Prostate gland (tissue), 2 donors: ENCODE measurements at regions not wholly inside any gene's neighbourhood (a gene's known extent, or its start where the extent isn't known, plus 50 kb on each side); places are given as distances from the start of the nearest gene placed in this dataset.

ENCODE experiments used
- DNase-seq: peaks from one replicate; pipeline ENCODE4 v3.0.0-alpha.2; 2019; ENCODE audit warnings: low spot score
- H3K27ac ChIP-seq, 2 donors: fragments of 200-600 bp; sonication (generic); 2 replicates each; pipeline ENCODE4 v1.5.1; 2017 to 2019
- H3K27me3 ChIP-seq: fragments of 200-600 bp; sonication (generic); replicated peaks from 2 replicates; pipeline ENCODE4 v1.5.1; 2019; ENCODE audit not compliant: insufficient read depth
- H3K36me3 ChIP-seq, 2 donors: fragments of 200-600 bp; sonication (generic); 1 replicate in 1 of 2; 2 replicates in 1 of 2; pipeline versions ENCODE4 v1.5.1 to v1.8.1; 2017 to 2019
- H3K4me1 ChIP-seq: fragments of 200-600 bp; sonication (generic); replicated peaks from 2 replicates; pipeline ENCODE4 v1.5.1; 2019
- H3K4me3 ChIP-seq, 2 donors: fragments of 200-600 bp; sonication (generic); 2 replicates each; pipeline ENCODE4 v1.5.1; 2017 to 2019
- H3K9me3 ChIP-seq: fragments of 200-600 bp; sonication (generic); 2 replicates; pipeline ENCODE4 v1.5.1; 2017
- POLR2A ChIP-seq: fragments of 450-650 bp; IDR thresholded peaks from one replicate; pipeline ENCODE4 v1.6.1; 2016; ENCODE audit warnings: antibody characterized with exemption, mild to moderate bottlenecking
- POLR2AphosphoS5 ChIP-seq: sonication (generic); formaldehyde crosslinking; IDR thresholded peaks from one replicate; pipeline ENCODE4 v1.6.1; 2017; ENCODE audit warnings: antibody characterized with exemption
- WGBS: methylation state at CpG from one replicate; pipeline ENCODE4 v1.1.5; 2018; 5-methylcytosine and 5-hydroxymethylcytosine counted together
- intact Hi-C: fragments of 100-400 bp; cut with DNase I; formaldehyde crosslinking; loops from one replicate; pipeline ENCODE4 v1.14.2; 2022
- TF ChIP-seq, protein P1 (sequence below), 4 experiments: fragments of 200-600 bp in 2 of 4; fragments of 450-650 bp in 2 of 4; sonication (generic) in 2 of 4; IDR thresholded peaks; 1 replicate in 3 of 4; 2 replicates in 1 of 4; pipeline ENCODE4 v1.5.1; 2016 to 2019; ENCODE audit warnings: antibody characterized with exemption in 4 of 4, mild to moderate bottlenecking in 2 of 4, moderate library complexity in 2 of 4

DNA sequence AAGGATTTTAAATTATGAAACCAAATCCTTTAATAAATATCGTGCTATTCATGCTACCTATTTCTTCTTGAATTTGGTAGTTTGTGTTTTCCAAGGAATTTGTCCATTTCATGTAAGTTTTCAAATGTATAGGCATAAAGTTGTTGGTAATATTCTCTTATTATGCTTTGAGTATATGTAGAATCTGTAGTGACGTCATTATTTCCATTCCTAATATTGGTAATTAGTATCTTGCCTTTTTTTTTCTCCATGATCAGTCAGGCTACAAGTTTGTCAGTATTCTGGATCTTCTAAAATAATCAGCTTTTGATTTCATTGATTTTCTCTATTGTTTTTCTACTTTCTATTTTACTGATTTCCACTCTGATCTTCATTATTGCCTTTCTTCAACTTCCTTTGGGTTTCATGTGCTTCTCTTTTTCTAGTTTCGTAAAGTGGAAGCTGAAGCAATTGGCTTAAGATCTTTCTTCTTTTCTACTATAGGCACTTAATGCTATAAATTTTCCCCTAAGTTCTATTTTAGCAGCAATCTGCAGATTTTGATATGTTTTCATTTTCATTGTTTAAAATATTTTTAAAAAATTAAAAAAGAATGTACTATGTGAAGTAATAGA, 156.5 kb upstream of the HDAC9 start:
- WGBS, result 94% methylated on average over 3 of the region's 3 CpGs
- no peaks in the 10 kb centered on the region for H3K4me1 ChIP-seq
- TF ChIP-seq POLR2AphosphoS5 (no peak), POLR2A (no peak)
- TF ChIP-seq, protein P1, sequence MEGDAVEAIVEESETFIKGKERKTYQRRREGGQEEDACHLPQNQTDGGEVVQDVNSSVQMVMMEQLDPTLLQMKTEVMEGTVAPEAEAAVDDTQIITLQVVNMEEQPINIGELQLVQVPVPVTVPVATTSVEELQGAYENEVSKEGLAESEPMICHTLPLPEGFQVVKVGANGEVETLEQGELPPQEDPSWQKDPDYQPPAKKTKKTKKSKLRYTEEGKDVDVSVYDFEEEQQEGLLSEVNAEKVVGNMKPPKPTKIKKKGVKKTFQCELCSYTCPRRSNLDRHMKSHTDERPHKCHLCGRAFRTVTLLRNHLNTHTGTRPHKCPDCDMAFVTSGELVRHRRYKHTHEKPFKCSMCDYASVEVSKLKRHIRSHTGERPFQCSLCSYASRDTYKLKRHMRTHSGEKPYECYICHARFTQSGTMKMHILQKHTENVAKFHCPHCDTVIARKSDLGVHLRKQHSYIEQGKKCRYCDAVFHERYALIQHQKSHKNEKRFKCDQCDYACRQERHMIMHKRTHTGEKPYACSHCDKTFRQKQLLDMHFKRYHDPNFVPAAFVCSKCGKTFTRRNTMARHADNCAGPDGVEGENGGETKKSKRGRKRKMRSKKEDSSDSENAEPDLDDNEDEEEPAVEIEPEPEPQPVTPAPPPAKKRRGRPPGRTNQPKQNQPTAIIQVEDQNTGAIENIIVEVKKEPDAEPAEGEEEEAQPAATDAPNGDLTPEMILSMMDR (IDR thresholded peaks at IDR 0.05), result no peak
- H3K27me3 ChIP-seq, result no peaks in the 10 kb centered on the region
- H3K9me3 ChIP-seq, result no peaks in the 10 kb centered on the region
- no peak for DNase-seq
- intact Hi-C loops, result no loop called here
- no peak overlapping the region for H3K4me3 ChIP-seq
- H3K27ac ChIP-seq, result no peak overlapping the region
- H3K36me3 ChIP-seq, result no peaks in the 10 kb centered on the region

DNA sequence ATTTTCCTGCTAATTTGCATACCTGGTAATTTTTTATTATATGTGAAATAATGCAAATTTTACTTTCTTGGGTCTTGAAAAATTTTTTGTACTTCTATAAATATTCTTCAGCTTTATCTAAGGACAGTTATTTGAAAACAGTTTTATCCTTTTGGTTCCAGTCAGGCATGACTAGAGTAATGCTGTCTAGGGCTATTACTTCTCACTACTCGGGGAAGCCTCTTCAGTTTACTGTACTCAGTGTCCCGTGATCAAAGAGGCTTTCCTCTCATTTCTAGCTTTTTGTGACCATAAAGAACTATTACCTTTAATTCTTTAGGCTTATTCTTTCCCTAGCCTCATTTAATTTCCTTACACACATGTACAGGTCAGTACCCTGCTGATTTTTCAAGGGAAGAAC, 153.8 kb upstream of the HDAC9 start:
- intact Hi-C loops, result loop anchor here (10.0 kb wide), 3 partner anchors 217 to 397 kb away; partner anchors contain the start of gene SNX13
- WGBS, result 90% methylated on average over 2 of the region's 2 CpGs

DNA sequence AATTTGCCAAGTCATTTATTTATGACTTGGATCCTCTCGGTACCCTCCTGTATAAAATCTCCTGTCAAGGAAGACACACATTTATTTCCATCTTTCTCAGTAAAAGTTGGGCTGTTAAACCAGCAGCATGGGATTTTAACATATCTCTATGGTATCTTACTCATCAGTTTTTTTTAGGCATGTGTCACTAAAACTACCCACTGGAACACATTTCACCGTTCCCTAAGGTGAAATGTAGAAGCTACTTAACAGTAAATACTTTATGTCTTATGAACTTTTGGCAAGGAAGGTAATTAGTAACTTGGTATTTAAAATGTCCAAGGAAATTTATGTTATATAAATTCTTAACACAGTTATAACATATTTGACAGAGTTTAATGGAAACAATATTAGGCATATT, 152.5 kb upstream of the HDAC9 start:
- H3K27me3 ChIP-seq, result no peaks in the 10 kb centered on the region
- H3K4me1 ChIP-seq, result no peaks in the 10 kb centered on the region
- no peak for DNase-seq
- H3K36me3 ChIP-seq, result no peaks in the 10 kb centered on the region
- no peaks in the 10 kb centered on the region for H3K9me3 ChIP-seq
- WGBS, result 65% methylated on average over 2 of the region's 2 CpGs
- intact Hi-C loops, result loop anchor here (10.0 kb wide), 3 partner anchors 218 to 398 kb away; partner anchors contain the start of gene SNX13
- H3K4me3 ChIP-seq, result no peak overlapping the region
- TF ChIP-seq POLR2A (no peak), POLR2AphosphoS5 (no peak)
- TF ChIP-seq, protein P1 (IDR thresholded peaks at IDR 0.05), result no peak
- no peak overlapping the region for H3K27ac ChIP-seq

More for the DNA sequence above, 153.8 kb upstream of the HDAC9 start:
- Histone ChIP-seq H3K27me3 (no peaks in the 10 kb centered on the region), H3K4me1 (no peaks in the 10 kb centered on the region), H3K4me3 (no peak overlapping the region), H3K36me3 (no peaks in the 10 kb centered on the region), H3K27ac (no peak overlapping the region), H3K9me3 (no peaks in the 10 kb centered on the region)
- TF ChIP-seq POLR2AphosphoS5 (no peak), POLR2A (no peak)
- TF ChIP-seq, protein P1 (IDR thresholded peaks at IDR 0.05), result no peak
- DNase-seq, result no peak

DNA sequence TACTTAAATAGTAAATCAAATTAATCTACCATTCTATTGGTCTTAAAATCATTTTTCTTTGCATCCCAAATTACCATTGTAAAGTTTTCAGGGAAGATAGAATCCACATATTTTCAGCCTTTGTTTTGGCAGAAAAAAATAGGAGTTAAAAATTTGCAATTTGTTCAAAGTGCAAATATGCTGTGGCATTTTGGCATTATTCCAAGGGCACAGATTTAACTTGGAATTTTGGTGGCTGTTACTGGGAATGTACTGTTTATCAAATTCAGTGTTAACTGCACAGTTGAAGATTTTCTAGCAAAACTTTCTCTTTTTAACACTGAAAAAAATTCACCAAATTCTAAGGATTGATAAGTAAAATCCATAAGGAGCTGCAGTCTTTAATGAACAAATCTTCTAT, 151.0 kb upstream of the HDAC9 start:
- Histone ChIP-seq H3K36me3 (no peaks in the 10 kb centered on the region), H3K4me1 (no peaks in the 10 kb centered on the region), H3K9me3 (no peaks in the 10 kb centered on the region), H3K27ac (no peak overlapping the region), H3K27me3 (no peaks in the 10 kb centered on the region), H3K4me3 (no peak overlapping the region)
- intact Hi-C loops, result loop anchor here (10.0 kb wide), 3 partner anchors 220 to 400 kb away; partner anchors contain the start of gene SNX13
- DNase-seq, result no peak
- TF ChIP-seq, protein P1 (IDR thresholded peaks at IDR 0.05), result no peak
- TF ChIP-seq POLR2A (no peak), POLR2AphosphoS5 (no peak)

DNA sequence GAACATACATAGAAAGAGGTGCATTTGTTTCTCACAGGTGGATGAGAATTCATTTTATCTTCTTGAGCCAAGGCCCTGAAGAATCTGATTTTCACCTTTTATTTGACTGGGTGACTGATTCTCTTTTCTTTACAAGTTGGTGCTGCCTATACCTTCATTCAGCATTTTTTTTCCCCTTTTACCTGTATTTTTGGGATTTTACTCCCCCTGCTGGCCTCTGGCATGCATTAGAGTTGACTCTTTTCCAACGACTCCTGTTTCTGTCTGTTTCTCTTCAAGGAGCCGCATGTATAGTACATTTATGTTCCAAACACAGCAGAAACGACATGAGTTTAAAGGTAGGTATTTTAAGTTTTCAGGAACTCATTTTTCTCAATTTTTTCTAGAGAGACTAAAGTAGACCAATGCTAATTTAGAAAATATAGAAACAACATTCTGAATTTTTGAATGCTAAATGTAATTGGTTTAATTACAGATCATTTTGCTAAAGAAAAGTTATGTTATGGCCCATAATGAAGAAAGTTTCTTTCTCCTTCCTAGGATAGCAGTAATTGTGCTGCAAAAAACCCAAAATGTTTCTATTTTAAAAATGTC, 149.8 kb upstream of the HDAC9 start:
- DNase-seq, result peak; percentile 11
- WGBS, result 21% methylated on average over 3 of the region's 3 CpGs
- TF ChIP-seq, protein P1 (IDR thresholded peaks at IDR 0.05), result peak; percentile 20 to 74 (median 60)
- TF ChIP-seq POLR2A (no peak), POLR2AphosphoS5 (no peak)
- H3K4me3 ChIP-seq, result no peak overlapping the region
- H3K27ac ChIP-seq, result no peak overlapping the region
- intact Hi-C loops, result loop anchor here (10.0 kb wide), 3 partner anchors 221 to 401 kb away; partner anchors contain the start of gene SNX13
- H3K9me3 ChIP-seq, result no peaks in the 10 kb centered on the region
- H3K4me1 ChIP-seq, result no peaks in the 10 kb centered on the region
- H3K36me3 ChIP-seq, result no peaks in the 10 kb centered on the region
- no peaks in the 10 kb centered on the region for H3K27me3 ChIP-seq
